Skin of body (tissue), 1 donor: ENCODE measurements at regions not wholly inside any gene's neighbourhood (a gene's known extent, or its start where the extent isn't known, plus 50 kb on each side); places are given as distances from the start of the nearest gene placed in this dataset.

Experiments used
- DNase-seq: peaks from one replicate; lab custom pipeline; 2025; lab: John Stamatoyannopoulos, UW

GRCh38 chr9:91130796-91131318, 230.9 kb downstream of the AUH start:
- DNase-seq: no peak

- DNase-seq: peak; percentile 60
Observed at GRCh38 chr9:91131433-91131839, 230.3 kb downstream of the AUH start.

DNA sequence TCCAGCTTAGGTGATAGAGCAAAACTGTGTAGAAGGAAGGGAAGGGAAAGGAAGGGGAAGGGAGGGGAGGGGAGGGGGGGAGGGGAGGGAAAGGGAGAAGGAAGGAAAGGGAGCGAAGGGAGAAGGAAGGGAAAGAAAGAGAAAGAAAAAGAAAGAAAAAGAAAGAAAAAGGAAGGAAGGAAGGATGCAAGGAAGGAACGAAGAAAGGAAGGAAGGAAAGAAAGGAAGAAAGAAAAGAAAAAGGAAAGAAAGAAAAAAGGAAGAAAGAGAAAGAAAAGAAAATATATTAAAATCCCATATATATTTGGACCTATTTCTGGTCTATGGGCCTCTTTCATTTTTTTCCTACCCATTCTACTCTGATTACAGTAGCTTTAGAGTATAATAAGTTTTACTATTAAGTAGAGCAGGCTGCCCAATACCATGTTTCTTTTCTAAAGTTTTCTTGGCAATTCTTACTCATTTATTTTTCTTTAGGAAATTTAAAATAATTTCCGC, 229.1 kb downstream of the AUH start:
- DNase-seq: no peak

DNA sequence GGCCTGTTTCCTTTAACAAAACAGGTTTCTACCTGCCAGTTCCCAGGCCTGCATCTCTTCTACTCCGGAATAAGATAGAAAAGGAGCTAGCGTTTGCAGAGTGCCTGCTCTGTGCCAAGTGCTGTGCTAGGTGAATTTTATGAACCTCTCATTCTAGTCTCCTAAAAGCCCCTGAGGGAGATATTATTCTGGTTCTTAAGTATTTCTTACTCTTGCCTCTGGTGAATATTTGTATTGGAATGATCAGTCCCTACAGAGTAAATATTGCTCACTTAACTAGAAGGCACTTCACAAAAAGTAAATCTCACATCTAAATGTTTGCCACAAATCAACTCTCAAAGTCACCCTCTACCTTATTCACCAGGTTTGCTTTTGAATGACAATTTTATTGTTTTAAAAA, 227.1 kb downstream of the AUH start:
- DNase-seq: no peak

DNA sequence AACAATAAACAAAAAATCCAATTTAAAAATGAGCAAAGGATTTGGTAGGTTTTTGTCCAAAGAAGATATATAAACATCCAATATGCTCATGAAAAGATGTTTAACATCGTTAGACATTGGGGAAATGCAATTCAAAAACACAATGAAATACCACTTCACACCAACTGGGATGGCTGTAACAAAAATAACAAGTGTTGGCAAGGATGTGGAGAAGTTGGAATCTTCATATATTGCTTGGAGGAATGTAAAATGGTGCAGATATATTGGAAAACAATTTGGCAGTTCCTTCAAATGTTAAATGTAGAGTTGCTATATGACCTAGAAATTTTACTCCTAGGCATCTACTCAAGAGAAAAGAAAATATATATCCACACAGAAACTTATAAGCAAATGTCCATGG, 224.3 kb downstream of the AUH start:
- DNase-seq: no peak

GRCh38 chr9:91138760-91139159, 223.0 kb downstream of the AUH start:
- DNase-seq: no peak

- DNase-seq: no peak
Observed at GRCh38 chr9:91141407-91141965, 220.2 kb downstream of the AUH start.

DNA sequence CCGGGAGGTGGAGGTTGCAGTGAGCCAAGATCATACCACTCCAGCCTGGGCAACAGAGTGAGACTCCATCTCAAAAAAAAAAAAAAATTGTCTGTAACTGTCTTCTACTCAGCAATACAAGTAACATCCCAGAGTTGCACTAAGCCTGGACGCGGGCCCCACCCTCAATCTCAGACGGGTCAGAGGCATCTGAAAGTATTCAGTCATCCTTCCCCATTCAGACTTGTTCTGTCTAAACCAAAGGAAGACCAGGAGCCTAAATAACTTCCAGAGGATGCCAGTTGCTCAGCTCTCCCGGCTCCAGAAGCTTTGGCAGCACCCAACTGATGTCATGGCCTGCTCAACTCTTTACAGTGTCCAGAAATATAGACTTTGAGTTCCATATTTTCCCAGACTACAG, 218.6 kb downstream of the AUH start:
- no peak for DNase-seq

DNA sequence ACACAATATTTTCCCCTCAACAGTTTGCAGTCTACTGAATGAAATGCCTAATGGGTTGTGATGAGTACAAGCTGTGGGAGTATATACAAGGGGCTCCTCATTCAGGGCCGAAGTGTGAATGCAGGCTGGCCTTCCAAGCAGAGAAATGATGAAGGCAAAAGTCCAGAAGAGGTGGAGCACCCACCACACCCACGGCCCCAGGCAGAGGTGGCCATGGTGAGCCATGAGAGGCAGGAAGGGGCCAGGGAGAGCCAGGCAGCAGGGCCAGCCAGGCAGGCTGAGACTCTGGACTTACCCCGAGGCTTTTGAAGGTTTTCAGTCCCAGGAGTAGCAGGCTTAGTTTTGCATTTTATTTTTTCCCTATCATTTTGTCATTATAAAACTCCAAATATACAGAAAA, 218.1 kb downstream of the AUH start:
- no peak for DNase-seq

GRCh38 chr9:91144769-91145168, 216.9 kb downstream of the AUH start:
- DNase-seq: peak; percentile 69

- no peak for DNase-seq
Observed at GRCh38 chr9:91145496-91145895, 216.2 kb downstream of the AUH start.

- no peak for DNase-seq
Observed at GRCh38 chr9:91146391-91147019, 215.2 kb downstream of the AUH start.

- DNase-seq: no peak
Observed at GRCh38 chr9:91147079-91147708, 214.5 kb downstream of the AUH start.

GRCh38 chr9:91148306-91148705, 213.4 kb downstream of the AUH start:
- no peak for DNase-seq

DNA sequence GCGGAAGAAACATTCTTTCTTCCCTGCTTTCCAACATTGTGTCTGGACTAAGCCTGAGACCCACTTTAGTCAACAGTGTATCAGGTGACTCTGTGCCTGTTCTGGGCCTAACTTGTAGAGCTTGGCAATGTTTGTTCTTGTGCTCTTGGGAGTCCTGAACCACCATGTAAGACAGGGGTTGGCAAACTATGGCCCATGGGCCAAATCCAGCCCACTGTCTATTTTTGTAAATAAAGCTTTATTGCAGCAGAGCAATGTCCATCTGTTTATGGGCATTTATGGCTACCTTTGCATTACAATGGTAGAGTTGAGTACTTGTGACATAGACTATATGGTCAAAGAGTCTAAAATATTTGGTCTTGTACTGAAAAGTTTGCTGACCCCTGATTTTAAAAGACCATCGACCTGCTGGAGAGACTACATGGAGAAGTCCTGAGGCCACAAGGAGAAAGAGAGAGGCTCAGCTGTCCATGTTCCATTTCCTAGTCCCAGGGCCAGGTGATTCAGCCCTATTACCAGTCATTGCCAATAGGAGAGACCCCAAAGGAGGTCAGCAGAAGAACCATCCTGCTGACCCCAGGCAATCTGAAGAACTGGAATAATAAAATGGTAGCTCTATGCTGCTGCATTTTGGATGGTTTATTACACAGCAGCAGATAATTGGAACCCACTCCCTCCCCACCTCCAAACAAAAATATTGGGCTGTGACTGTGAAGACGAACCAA, 211.3 kb downstream of the AUH start:
- DNase-seq: no peak

GRCh38 chr9:91150998-91151717, 210.6 kb downstream of the AUH start:
- peak; percentile 77 for DNase-seq

DNA sequence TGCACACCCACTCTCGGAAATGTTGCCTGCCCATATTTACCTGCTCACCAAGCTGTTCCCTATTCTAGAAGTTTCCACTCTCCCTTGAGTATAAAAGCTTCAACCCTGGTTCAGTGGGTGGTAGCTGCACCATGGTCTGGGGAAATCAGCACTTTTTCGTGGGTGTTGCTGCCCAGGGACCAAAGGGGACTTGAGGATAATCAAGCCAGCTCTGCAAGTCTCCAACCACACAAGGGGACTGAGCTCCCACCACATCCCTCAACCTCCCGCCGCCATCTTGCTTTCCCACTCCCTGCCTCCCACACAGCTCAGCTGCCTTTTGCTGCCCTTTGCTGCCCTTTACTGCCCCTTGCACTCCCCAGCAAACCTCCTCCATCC, 210.0 kb downstream of the AUH start:
- DNase-seq: no peak

GRCh38 chr9:91154686-91155085, 207.0 kb downstream of the AUH start:
- no peak for DNase-seq

DNA sequence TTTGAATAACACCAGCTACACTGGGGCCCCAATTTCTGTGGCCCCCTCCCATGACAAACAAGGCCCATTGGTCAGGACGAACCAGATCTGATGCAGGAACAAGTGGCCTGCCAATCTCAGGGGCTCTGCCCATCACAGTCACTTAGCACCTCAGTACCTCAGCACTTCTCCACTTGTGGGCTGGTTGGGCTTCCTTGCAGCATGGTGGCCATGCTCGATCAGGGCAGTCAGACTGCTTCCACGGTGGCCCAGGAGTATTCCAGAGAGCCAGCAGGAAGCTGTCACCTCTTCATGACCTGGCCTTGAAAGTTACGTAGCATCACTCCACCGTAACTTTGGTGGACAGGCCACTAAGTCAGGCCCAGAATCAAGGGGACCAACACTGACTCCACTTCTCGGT, 206.5 kb downstream of the AUH start:
- no peak for DNase-seq

DNA sequence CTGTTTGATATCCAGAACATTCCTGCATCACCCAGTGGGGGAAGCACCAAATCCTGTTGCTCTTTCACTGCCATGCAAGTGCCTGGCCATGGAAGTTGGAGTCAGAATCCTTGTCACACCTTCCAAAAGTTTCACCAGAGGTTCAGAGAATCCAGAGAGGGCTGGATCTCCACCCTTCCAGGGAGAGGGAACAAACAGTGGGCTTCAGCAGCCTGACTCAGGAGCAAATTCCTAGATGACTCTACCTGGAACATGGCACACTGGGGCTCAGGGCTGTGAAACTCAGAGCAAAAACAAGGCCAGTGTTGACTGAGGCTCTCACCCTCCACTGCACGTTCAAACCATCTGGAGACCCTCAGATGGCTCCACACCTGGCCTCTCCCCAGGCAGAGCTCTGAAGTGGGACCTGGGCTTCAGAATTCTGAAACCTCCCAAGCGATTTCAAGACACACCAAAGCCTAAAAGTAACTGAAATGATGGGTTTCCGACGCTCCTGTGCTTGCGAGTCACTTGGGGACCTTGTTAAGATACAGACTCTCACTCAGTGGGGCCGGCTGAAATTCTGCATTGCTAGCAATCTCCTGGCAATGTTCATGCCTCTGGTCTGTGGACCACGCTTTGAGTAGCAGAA, 205.9 kb downstream of the AUH start:
- DNase-seq: no peak
